ENCODE measurements at regions not wholly inside any gene's neighbourhood (a gene's known extent, or its start where the extent isn't known, plus 50 kb on each side); places are given as distances from the start of the nearest gene placed in this dataset.
"Not testable (repeated sequence)": the region's sequence is repeated elsewhere in the genome, so short reads cannot be mapped to it uniquely, and the experiment has no call there.

DNA sequence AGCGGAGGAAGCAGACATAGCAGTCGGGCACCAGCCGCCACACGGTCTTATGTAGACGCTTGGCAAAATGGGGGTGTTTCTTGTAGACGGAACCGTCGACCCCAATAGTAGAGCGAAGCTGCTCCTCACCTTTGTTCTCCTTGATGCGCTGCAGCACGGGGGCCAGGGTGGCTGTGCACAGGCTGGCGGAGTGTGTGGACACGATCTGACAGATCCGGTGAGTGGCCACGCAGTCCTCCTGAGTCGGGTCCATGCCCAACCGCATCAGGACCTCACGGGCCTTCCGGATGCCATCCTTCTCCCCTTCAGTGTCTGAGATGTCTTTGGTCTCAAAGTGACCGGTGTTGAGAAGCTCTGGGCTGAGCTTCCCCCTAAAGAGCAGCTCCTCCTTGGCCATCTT, 153.0 kb downstream of the TENT5D start:
- H2AFZ ChIP-seq (ENCODE audit: low read length): no peak overlapping the region
- no peak overlapping the region for H3K4me2 ChIP-seq (ENCODE audit: insufficient read depth, low read length)
- H3K27ac ChIP-seq (ENCODE audit: low read depth, low read length): no peak overlapping the region
- no peaks in the 10 kb centered on the region for H4K20me1 ChIP-seq (ENCODE audit: insufficient read depth, low read length)
- H3K9me3 ChIP-seq (ENCODE audit: low read depth, low read length): no peaks in the 10 kb centered on the region
- no peak overlapping the region for H3K4me3 ChIP-seq (ENCODE audit: insufficient read depth, low read length)
- no peaks in the 10 kb centered on the region for H3K36me3 ChIP-seq (ENCODE audit: insufficient read depth, low read length)
- H3K27me3 ChIP-seq (ENCODE audit: insufficient read depth, low read length): no peaks in the 10 kb centered on the region
- DNase-seq (ENCODE audit: insufficient read length, low spot score, missing footprints): no peak
- no peaks in the 10 kb centered on the region for H3K4me1 ChIP-seq (ENCODE audit: insufficient read depth, low read length)
- TF ChIP-seq, protein P1, sequence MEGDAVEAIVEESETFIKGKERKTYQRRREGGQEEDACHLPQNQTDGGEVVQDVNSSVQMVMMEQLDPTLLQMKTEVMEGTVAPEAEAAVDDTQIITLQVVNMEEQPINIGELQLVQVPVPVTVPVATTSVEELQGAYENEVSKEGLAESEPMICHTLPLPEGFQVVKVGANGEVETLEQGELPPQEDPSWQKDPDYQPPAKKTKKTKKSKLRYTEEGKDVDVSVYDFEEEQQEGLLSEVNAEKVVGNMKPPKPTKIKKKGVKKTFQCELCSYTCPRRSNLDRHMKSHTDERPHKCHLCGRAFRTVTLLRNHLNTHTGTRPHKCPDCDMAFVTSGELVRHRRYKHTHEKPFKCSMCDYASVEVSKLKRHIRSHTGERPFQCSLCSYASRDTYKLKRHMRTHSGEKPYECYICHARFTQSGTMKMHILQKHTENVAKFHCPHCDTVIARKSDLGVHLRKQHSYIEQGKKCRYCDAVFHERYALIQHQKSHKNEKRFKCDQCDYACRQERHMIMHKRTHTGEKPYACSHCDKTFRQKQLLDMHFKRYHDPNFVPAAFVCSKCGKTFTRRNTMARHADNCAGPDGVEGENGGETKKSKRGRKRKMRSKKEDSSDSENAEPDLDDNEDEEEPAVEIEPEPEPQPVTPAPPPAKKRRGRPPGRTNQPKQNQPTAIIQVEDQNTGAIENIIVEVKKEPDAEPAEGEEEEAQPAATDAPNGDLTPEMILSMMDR (IDR thresholded peaks at IDR 0.05; ENCODE audit: extremely low read depth, low read depth, low read length): no peak
- no peaks in the 10 kb centered on the region for H3K79me2 ChIP-seq (ENCODE audit: insufficient read depth, low read length)

DNA sequence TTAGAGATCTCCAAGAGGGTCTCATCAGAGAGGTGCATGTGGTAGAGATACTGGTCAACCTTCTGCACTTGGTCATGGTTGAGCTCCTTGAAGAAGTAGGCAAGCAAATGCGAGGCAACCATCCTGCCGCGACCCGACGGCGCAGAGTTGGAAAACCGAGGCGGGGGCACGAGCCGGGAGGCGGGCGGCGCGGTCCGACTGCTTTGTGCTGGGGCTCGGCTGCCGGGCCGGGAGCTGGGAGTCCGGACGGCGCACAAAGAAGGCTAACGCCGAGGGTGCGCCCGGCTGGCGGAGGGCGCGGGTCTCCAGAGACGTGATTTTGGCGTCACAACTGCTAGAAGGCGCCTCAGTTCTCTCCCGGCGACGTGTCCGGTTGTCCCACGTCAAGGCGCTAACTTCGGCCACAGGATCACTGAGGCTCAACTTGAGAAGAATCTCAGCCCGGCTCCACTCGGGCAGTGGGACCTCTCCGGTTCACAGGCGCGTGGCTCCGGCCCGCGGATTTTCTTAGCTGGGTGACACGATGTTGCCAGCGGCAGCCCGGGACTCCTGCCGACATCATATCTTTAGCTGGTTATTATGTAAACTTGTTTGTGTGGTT, 154.3 kb downstream of the TENT5D start:
- H3K4me1 ChIP-seq (ENCODE audit: insufficient read depth, low read length); H4K20me1 ChIP-seq (ENCODE audit: insufficient read depth, low read length); H3K27me3 ChIP-seq (ENCODE audit: insufficient read depth, low read length); H3K4me3 ChIP-seq (ENCODE audit: insufficient read depth, low read length); DNase-seq (ENCODE audit: insufficient read length, low spot score, missing footprints); H3K36me3 ChIP-seq (ENCODE audit: insufficient read depth, low read length); H3K4me2 ChIP-seq (ENCODE audit: insufficient read depth, low read length); H3K79me2 ChIP-seq (ENCODE audit: insufficient read depth, low read length); H2AFZ ChIP-seq (ENCODE audit: low read length); H3K9me3 ChIP-seq (ENCODE audit: low read depth, low read length); H3K27ac ChIP-seq (ENCODE audit: low read depth, low read length): not testable (repeated sequence)

DNA sequence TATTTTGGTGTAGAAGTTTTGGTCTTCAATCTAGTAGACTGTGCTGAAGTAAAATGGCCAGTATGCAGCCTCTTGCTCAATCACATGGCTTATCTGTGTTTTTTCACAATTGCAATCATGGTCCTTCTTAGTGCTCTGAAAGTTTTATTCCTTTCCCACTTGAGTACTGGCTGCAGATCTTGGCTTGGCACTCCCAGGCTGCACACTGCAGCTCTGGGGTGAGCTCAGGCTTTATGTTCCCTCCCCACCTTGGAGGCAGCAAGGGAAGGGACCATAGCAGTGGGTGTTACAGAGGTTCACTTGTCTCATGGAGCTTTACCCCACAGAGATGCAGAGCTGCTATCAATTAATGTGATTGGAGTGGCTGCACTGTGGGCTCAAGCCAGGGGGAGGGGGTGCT, 156.0 kb downstream of the TENT5D start:
- DNase-seq (ENCODE audit: insufficient read length, low spot score, missing footprints): no peak
- H3K4me3 ChIP-seq (ENCODE audit: insufficient read depth, low read length): no peak overlapping the region
- no peak overlapping the region for H2AFZ ChIP-seq (ENCODE audit: low read length)
- no peaks in the 10 kb centered on the region for H4K20me1 ChIP-seq (ENCODE audit: insufficient read depth, low read length)
- TF ChIP-seq, protein P1 (IDR thresholded peaks at IDR 0.05; ENCODE audit: extremely low read depth, low read depth, low read length): no peak
- H3K27ac ChIP-seq (ENCODE audit: low read depth, low read length): no peak overlapping the region
- H3K4me2 ChIP-seq (ENCODE audit: insufficient read depth, low read length): no peak overlapping the region
- no peaks in the 10 kb centered on the region for H3K27me3 ChIP-seq (ENCODE audit: insufficient read depth, low read length)
- H3K9me3 ChIP-seq (ENCODE audit: low read depth, low read length): no peaks in the 10 kb centered on the region
- no peaks in the 10 kb centered on the region for H3K36me3 ChIP-seq (ENCODE audit: insufficient read depth, low read length)
- no peaks in the 10 kb centered on the region for H3K4me1 ChIP-seq (ENCODE audit: insufficient read depth, low read length)
- no peaks in the 10 kb centered on the region for H3K79me2 ChIP-seq (ENCODE audit: insufficient read depth, low read length)

DNA sequence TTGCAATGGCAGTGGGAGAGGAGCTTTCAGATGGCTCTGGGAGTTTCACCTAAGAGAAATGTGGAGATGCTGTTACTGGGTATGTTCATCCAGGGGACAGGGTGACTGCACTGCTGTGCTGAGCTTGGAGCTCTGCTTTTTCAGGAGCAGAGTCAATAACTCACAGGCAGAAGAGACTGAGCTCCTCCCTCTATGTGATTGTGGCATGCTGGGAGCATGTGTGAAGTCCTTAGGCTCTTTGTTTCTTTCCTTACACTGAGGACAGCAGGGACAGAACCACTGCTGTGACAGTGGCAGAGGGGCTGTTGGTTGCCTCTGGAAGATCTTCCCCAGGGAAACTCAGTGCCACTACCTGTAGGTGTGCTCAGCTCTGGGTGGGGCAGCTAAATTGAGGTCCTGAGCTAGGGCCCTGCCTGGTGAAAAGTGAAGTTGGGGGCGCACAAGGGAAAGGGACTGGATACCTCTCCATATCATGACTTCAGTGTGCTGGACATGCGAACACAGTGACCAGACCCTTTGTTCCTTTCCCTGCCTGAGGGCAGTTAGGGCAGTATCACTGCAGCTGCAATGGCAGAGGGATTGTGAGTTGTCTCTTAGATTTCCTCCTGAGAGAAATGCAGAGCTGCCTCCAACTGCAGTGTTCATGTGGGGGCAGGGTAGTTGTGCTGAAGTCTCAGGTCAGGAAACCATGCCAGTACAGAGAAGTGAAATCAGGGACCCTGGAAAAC, 156.7 kb downstream of the TENT5D start:
- Histone ChIP-seq H3K27ac (ENCODE audit: low read depth, low read length) (no peak overlapping the region), H3K79me2 (ENCODE audit: insufficient read depth, low read length) (no peaks in the 10 kb centered on the region), H3K4me1 (ENCODE audit: insufficient read depth, low read length) (no peaks in the 10 kb centered on the region), H2AFZ (ENCODE audit: low read length) (no peak overlapping the region), H4K20me1 (ENCODE audit: insufficient read depth, low read length) (no peaks in the 10 kb centered on the region), H3K4me2 (ENCODE audit: insufficient read depth, low read length) (no peak overlapping the region), H3K36me3 (ENCODE audit: insufficient read depth, low read length) (no peaks in the 10 kb centered on the region), H3K4me3 (ENCODE audit: insufficient read depth, low read length) (no peak overlapping the region), H3K27me3 (ENCODE audit: insufficient read depth, low read length) (no peaks in the 10 kb centered on the region), H3K9me3 (ENCODE audit: low read depth, low read length) (no peaks in the 10 kb centered on the region)
- no peak for DNase-seq (ENCODE audit: insufficient read length, low spot score, missing footprints)
- TF ChIP-seq, protein P1 (IDR thresholded peaks at IDR 0.05; ENCODE audit: extremely low read depth, low read depth, low read length): no peak

All from osteoblast (primary cell).